RWPE1 (cell line): ENCODE measurements at regions not wholly inside any gene's neighbourhood (a gene's known extent, or its start where the extent isn't known, plus 50 kb on each side); places are given as distances from the start of the nearest gene placed in this dataset.
"Not testable (repeated sequence)": the region's sequence is repeated elsewhere in the genome, so short reads cannot be mapped to it uniquely, and the experiment has no call there.

ENCODE experiments used
- CTCF ChIA-PET: fragments of 350-600 bp; sonication (Branson Sonifier 250); formaldehyde crosslinking; extraction: SDS; loops from one replicate; lab custom pipeline; 2021; lab: Yijun Ruan, JAX
- POLR2A ChIA-PET: fragments of 400-600 bp; formaldehyde crosslinking; extraction: SDS; loops from one replicate; lab custom pipeline; 2020; ENCODE audit warnings: antibody characterized with exemption; ENCODE audit not compliant: low non-redundant PET; lab: Yijun Ruan, JAX
- DNase-seq: peaks from one replicate; pipeline ENCODE4 v3.0.0; 2012; ENCODE audit warnings: low spot score
- H3K27ac ChIP-seq: fragments of 450-650 bp; 2 replicates; pipeline ENCODE4 v1.5.1; 2017
- CTCF ChIP-seq: fragments of 450-650 bp; conservative IDR thresholded peaks from 2 replicates; pipeline ENCODE4 v1.5.1; 2017; ENCODE audit warnings: low read depth, mild to moderate bottlenecking

GRCh38 chr12:87413784-87414183 lies 615.4 kb downstream of the C12orf50 start:
- no peak overlapping the region for H3K27ac ChIP-seq
- POLR2A ChIA-PET, result no interaction called here
- DNase-seq, result no peak
- CTCF ChIA-PET, result interaction anchor here (0.6 kb wide), 1 partner anchor 597 kb away, joined by 4 read pairs; no protein-coding TSS in a partner anchor
- TF ChIP-seq CTCF, result no peak

GRCh38 chr12:87406926-87407325 lies 622.3 kb downstream of the C12orf50 start:
- H3K27ac ChIP-seq, result no peak overlapping the region
- no peak for TF ChIP-seq CTCF
- ChIA-PET CTCF (no interaction called here), POLR2A (no interaction called here)
- no peak for DNase-seq

GRCh38 chr12:87405918-87406317 lies 623.3 kb downstream of the C12orf50 start:
- no peak for TF ChIP-seq CTCF
- DNase-seq, result peak; percentile 15
- POLR2A ChIA-PET, result no interaction called here
- H3K27ac ChIP-seq, result no peak overlapping the region
- CTCF ChIA-PET, result no interaction called here

- CTCF ChIA-PET, DNase-seq, POLR2A ChIA-PET, H3K27ac ChIP-seq: not testable (repeated sequence)
Observed at GRCh38 chr12:87394168-87394567, 635.0 kb downstream of the C12orf50 start.

GRCh38 chr12:87388376-87388775 lies 640.8 kb downstream of the C12orf50 start:
- TF ChIP-seq CTCF, result no peak
- no peak for DNase-seq
- POLR2A ChIA-PET, result no interaction called here
- CTCF ChIA-PET, result interaction anchor here (0.7 kb wide), 1 partner anchor 120 kb away, joined by 4 read pairs; no protein-coding TSS in a partner anchor
- no peak overlapping the region for H3K27ac ChIP-seq

GRCh38 chr12:87385322-87385721 lies 643.9 kb downstream of the C12orf50 start:
- ChIA-PET POLR2A (no interaction called here), CTCF (interaction anchor here (0.5 kb wide), 1 partner anchor 35 kb away, joined by 3 read pairs; no protein-coding TSS in a partner anchor)
- TF ChIP-seq CTCF, result no peak
- no peak overlapping the region for H3K27ac ChIP-seq
- no peak for DNase-seq

- no peak for DNase-seq
- no peak for TF ChIP-seq CTCF
- ChIA-PET POLR2A (no interaction called here), CTCF (no interaction called here)
- no peak overlapping the region for H3K27ac ChIP-seq
Observed at GRCh38 chr12:87384226-87384625, 645.0 kb downstream of the C12orf50 start.
